Astrocyte (in vitro differentiated cells and primary cell): ENCODE measurements at regions not wholly inside any gene's neighbourhood (a gene's known extent, or its start where the extent isn't known, plus 50 kb on each side); places are given as distances from the start of the nearest gene placed in this dataset.

Experiments
- DNase-seq: peaks from one replicate; pipeline ENCODE4 v3.0.0-alpha.2; 2010; ENCODE audit warnings: low read depth
- FAIRE-seq: peaks from 2 replicates; lab custom pipeline; 2011; peaks lifted over from hg19 to GRCh38; lab: Jason Lieb, UNC
- H2AFZ ChIP-seq: 2 replicates; pipeline ENCODE4 v1.6.0; 2012; ENCODE audit warnings: low read depth, low read length, inconsistent platforms
- H3K27ac ChIP-seq: 2 replicates; pipeline ENCODE4 v1.5.1; 2011; ENCODE audit warnings: low read depth, low read length, inconsistent platforms
- H3K27me3 ChIP-seq: 2 replicates; pipeline ENCODE4 v1.6.0; 2011; ENCODE audit warnings: low read length, inconsistent platforms; ENCODE audit not compliant: insufficient read depth
- H3K36me3 ChIP-seq: 2 replicates; pipeline ENCODE4 v1.5.1; 2011; ENCODE audit warnings: low read length, inconsistent platforms; ENCODE audit not compliant: insufficient read depth
- H3K4me1 ChIP-seq: 2 replicates; pipeline ENCODE4 v1.5.1; 2011; ENCODE audit warnings: low read length, inconsistent platforms; ENCODE audit not compliant: insufficient read depth
- H3K4me2 ChIP-seq: 2 replicates; pipeline ENCODE4 v1.6.0; 2012; ENCODE audit warnings: low read length, inconsistent platforms
- H3K4me3 ChIP-seq: 2 replicates; pipeline ENCODE4 v1.5.1; 2011; ENCODE audit warnings: low read depth, mild to moderate bottlenecking, low read length, inconsistent platforms; ENCODE audit not compliant: insufficient read depth
- H3K79me2 ChIP-seq: 2 replicates; pipeline ENCODE4 v1.6.0; 2012; ENCODE audit warnings: mild to moderate bottlenecking, low read length, inconsistent platforms; ENCODE audit not compliant: insufficient read depth
- H3K9ac ChIP-seq: 2 replicates; pipeline ENCODE4 v1.6.0; 2012; ENCODE audit warnings: mild to moderate bottlenecking, low read length, inconsistent platforms
- H3K9me3 ChIP-seq: 2 replicates; pipeline ENCODE4 v1.5.1; 2012; ENCODE audit warnings: low read depth, mild to moderate bottlenecking, low read length, inconsistent platforms; ENCODE audit not compliant: insufficient read depth
- H4K20me1 ChIP-seq: 2 replicates; pipeline ENCODE4 v1.6.0; 2012; ENCODE audit warnings: low read length, inconsistent platforms; ENCODE audit not compliant: insufficient read depth
- H3K27ac Mint-ChIP-seq: one replicate; pipeline ENCODE4 v1.8.0; 2021; ENCODE audit warnings: mild to moderate bottlenecking, mixed read lengths; ENCODE audit not compliant: unreplicated experiment
- H3K27me3 Mint-ChIP-seq: one replicate; pipeline ENCODE4 v1.8.0; 2021; ENCODE audit warnings: low read depth, mixed read lengths; ENCODE audit not compliant: unreplicated experiment
- H3K36me3 Mint-ChIP-seq: one replicate; pipeline ENCODE4 v1.8.0; 2021; ENCODE audit warnings: low read depth, mixed read lengths; ENCODE audit not compliant: unreplicated experiment
- H3K4me1 Mint-ChIP-seq: one replicate; pipeline ENCODE4 v1.8.0; 2021; ENCODE audit warnings: low read depth, mixed read lengths; ENCODE audit not compliant: unreplicated experiment
- H3K4me3 Mint-ChIP-seq: one replicate; pipeline ENCODE4 v1.8.0; 2021; ENCODE audit warnings: mild to moderate bottlenecking, moderate library complexity, mixed read lengths; ENCODE audit not compliant: unreplicated experiment
- H3K9me3 Mint-ChIP-seq: one replicate; pipeline ENCODE4 v1.8.0; 2021; ENCODE audit warnings: mild to moderate bottlenecking, mixed read lengths; ENCODE audit not compliant: unreplicated experiment
- EZH2 ChIP-seq: IDR thresholded peaks from 2 replicates; pipeline ENCODE4 v1.6.1; 2012; ENCODE audit warnings: mild to moderate bottlenecking, low read length, inconsistent platforms; ENCODE audit not compliant: insufficient read depth
- TF ChIP-seq, protein P1 (sequence below): IDR thresholded peaks from 2 replicates; pipeline ENCODE4 v1.5.1; 2011; ENCODE audit warnings: low read depth, mild to moderate bottlenecking, inconsistent platforms, low read length, moderate library complexity; ENCODE audit not compliant: insufficient read depth

DNA sequence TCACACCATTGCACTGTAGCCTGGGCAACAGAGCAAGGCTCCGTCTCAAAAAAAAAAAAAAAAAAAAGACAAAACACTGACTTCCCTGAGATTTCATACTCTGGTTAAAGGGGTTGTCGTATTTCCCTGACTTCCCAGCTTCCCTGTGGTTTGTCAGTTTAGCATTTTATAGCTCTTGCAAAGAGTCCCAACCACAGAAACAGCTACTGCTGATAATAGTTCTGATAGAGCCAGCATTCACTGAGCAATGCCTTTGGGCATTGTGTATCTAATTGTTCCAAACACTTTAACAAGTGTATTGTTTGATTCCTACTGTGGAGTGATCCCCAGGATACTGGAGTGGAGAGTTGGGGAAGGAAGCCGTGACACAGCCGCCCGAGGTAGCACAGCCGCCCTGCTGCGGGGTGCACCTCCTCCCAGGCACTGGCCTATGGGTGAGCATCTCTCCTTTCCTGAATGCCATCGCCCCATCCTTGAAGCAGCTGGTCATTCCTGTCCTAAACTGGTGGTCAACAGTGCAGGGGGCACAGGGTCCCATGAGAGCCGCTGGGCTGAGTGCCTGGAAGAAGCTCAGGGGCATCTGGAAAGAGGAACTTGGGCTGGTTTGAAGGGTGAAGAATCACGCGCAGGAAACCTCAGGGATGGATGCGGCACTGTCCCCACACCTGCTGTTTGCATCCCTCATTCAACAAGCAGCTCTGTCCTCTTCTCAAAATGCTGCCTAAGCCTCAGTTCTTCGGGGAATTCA lies 81.0 kb upstream of the TMEM18 start:
- FAIRE-seq (no peak), DNase-seq (no peak)
- H3K27me3 ChIP-seq = no peaks in the 10 kb centered on the region
- H4K20me1 ChIP-seq = no peaks in the 10 kb centered on the region
- no peaks in the 10 kb centered on the region for H3K36me3 ChIP-seq
- H3K4me1 Mint-ChIP-seq = peaks cover 2% of the 10 kb centered on the region
- H3K27ac Mint-ChIP-seq = no peak overlapping the region
- TF ChIP-seq, protein P1, sequence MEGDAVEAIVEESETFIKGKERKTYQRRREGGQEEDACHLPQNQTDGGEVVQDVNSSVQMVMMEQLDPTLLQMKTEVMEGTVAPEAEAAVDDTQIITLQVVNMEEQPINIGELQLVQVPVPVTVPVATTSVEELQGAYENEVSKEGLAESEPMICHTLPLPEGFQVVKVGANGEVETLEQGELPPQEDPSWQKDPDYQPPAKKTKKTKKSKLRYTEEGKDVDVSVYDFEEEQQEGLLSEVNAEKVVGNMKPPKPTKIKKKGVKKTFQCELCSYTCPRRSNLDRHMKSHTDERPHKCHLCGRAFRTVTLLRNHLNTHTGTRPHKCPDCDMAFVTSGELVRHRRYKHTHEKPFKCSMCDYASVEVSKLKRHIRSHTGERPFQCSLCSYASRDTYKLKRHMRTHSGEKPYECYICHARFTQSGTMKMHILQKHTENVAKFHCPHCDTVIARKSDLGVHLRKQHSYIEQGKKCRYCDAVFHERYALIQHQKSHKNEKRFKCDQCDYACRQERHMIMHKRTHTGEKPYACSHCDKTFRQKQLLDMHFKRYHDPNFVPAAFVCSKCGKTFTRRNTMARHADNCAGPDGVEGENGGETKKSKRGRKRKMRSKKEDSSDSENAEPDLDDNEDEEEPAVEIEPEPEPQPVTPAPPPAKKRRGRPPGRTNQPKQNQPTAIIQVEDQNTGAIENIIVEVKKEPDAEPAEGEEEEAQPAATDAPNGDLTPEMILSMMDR = no peak
- no peak for TF ChIP-seq EZH2
- no peaks in the 10 kb centered on the region for H3K4me1 ChIP-seq
- H3K4me3 ChIP-seq = no peak overlapping the region
- no peaks in the 10 kb centered on the region for H3K9me3 Mint-ChIP-seq
- H3K27me3 Mint-ChIP-seq = no peaks in the 10 kb centered on the region
- H3K79me2 ChIP-seq = no peaks in the 10 kb centered on the region
- no peaks in the 10 kb centered on the region for H3K9me3 ChIP-seq
- no peak overlapping the region for H3K4me2 ChIP-seq
- no peak overlapping the region for H3K27ac ChIP-seq
- H3K4me3 Mint-ChIP-seq = no peak overlapping the region
- H3K9ac ChIP-seq = no peak overlapping the region
- H2AFZ ChIP-seq = no peak overlapping the region
- no peaks in the 10 kb centered on the region for H3K36me3 Mint-ChIP-seq

DNA sequence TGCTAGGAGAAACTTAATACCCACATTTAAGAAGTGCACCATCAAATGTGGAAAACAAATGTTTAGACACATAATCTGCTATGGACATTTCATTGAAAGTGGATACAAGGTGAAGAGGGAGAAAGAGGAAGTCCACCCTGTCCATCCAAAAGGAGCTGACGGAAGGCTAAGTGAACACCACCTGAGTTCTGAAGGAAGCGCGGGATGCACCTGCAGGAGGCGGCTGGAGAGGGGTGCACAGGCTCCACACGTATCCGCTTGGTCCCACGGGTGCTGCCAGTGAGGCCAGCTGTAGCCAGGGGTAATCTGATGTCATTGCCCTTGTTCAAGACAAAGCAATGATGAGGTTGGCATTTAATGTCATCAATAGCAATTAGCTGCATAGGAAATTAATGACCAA lies 75.9 kb upstream of the TMEM18 start:
- Histone ChIP-seq H3K4me2 (no peak overlapping the region), H3K9me3 (no peaks in the 10 kb centered on the region), H4K20me1 (no peaks in the 10 kb centered on the region), H3K27me3 (no peaks in the 10 kb centered on the region), H3K27ac (no peak overlapping the region), H3K4me3 (no peak overlapping the region), H3K9ac (no peak overlapping the region), H3K4me1 (no peaks in the 10 kb centered on the region), H3K79me2 (no peaks in the 10 kb centered on the region), H2AFZ (no peak overlapping the region), H3K36me3 (no peaks in the 10 kb centered on the region)
- H3K9me3 Mint-ChIP-seq = no peaks in the 10 kb centered on the region
- H3K27me3 Mint-ChIP-seq = peaks cover 2% of the 10 kb centered on the region
- no peak overlapping the region for H3K27ac Mint-ChIP-seq
- H3K4me1 Mint-ChIP-seq = no peaks in the 10 kb centered on the region
- no peak for TF ChIP-seq EZH2
- TF ChIP-seq, protein P1 = no peak
- no peak for FAIRE-seq
- no peak for DNase-seq
- peaks cover 3% of the 10 kb centered on the region for H3K36me3 Mint-ChIP-seq
- H3K4me3 Mint-ChIP-seq = no peak overlapping the region

DNA sequence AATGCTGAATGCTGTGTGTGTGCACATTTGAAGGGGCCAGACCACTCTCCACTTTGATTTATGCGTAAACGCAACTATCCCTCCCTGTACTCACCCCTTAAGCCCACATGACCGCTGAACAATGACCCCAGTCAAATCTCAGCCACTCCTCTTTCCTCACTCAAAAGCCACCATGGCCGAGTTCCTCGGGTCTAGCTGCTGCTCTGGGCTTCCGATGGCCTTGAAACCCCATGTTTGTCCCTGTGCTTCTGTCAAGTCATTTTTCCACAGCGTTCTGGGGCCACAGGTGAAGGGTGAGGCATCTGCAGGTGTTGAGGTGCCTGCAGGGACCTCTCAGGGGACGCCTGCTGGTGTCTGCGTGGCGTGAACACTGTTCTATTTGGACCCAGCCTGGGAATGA lies 74.3 kb upstream of the TMEM18 start:
- Histone ChIP-seq H3K4me3 (no peak overlapping the region), H3K27me3 (no peaks in the 10 kb centered on the region), H4K20me1 (no peaks in the 10 kb centered on the region), H3K4me2 (no peak overlapping the region), H3K9me3 (peaks cover 1% of the 10 kb centered on the region), H2AFZ (no peak overlapping the region), H3K27ac (no peak overlapping the region), H3K9ac (no peak overlapping the region), H3K79me2 (no peaks in the 10 kb centered on the region), H3K4me1 (no peaks in the 10 kb centered on the region), H3K36me3 (no peaks in the 10 kb centered on the region)
- FAIRE-seq (no peak), DNase-seq (no peak)
- Mint-ChIP-seq H3K27ac (no peak overlapping the region), H3K4me3 (no peak overlapping the region), H3K4me1 (no peaks in the 10 kb centered on the region), H3K27me3 (peaks cover 2% of the 10 kb centered on the region), H3K36me3 (peaks cover 8% of the 10 kb centered on the region), H3K9me3 (no peaks in the 10 kb centered on the region)
- TF ChIP-seq EZH2 = no peak
- TF ChIP-seq, protein P1 = no peak
